HG03469 (cell line): ENCODE measurements at regions not wholly inside any gene's neighbourhood (a gene's known extent, or its start where the extent isn't known, plus 50 kb on each side); places are given as distances from the start of the nearest gene placed in this dataset.
A peak's percentile ranks its signal among the peaks of the same experiment; 100 is the strongest.
"Not testable (repeated sequence)": the region's sequence is repeated elsewhere in the genome, so short reads cannot be mapped to it uniquely, and the experiment has no call there.

Experiments used
- ATAC-seq: cut with Tn5 transposase; IDR thresholded peaks from one replicate; pipeline ENCODE4 v1.9.1; 2021; ENCODE audit warnings: mild to moderate bottlenecking, moderate library complexity, moderate number of reproducible peaks; ENCODE audit not compliant: unreplicated experiment

DNA sequence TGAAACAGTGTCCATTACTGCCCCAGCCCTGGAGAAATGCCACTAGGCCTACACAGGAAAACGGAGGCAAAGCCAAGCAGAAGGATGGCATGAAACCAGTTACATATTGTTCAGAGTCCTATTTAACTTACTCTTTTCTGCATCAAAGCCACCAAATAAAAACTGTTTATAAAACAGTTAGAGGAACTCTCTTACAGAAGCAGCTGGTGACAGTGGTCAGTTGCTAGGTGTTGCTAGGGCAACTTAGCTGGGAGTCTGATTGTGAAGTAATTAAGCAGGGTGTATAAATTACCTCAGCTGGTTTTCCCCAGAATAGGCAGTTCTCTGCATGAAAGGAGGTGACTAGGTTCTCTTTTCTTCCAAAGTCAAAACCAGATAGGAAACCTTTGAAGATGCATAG, 115.6 kb upstream of the ZBED5 start:
- ATAC-seq: no peak

DNA sequence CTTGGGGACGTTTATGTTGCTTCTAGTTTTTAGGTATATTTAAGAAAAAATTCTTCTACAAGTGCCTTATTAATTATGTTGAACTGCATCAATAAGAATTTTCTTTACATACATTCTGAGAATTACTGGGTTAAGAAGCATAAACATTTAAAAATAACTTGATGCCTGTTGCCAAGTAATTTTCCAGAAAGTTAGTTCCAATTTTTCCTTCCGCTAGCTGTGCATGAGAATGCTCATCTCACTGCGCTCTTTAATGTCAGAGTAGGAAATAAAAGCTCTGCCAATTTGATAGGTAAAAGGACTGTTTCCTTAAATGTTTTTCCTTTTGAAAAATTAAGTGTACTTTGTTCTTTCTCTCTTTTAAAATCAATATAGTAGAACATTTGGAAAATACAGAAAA, 113.1 kb upstream of the ZBED5 start:
- ATAC-seq: no peak

DNA sequence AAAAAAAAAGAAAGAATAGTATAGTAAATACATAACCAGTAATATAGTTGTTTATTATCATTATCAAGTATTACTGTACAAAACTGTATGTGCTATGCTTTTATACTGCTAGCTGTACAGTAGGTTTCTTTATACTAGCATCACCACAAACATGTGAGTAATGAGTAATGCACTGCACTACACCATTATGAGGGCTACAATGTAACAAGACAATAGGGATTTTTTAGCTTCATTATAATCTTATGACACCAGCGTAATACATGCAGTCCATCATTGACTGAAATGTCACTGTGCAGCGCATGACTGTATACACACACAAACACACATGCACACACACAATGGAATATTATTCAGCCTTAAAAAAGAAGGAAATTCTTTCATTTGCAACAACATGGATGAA, 111.5 kb upstream of the ZBED5 start:
- ATAC-seq: no peak

DNA sequence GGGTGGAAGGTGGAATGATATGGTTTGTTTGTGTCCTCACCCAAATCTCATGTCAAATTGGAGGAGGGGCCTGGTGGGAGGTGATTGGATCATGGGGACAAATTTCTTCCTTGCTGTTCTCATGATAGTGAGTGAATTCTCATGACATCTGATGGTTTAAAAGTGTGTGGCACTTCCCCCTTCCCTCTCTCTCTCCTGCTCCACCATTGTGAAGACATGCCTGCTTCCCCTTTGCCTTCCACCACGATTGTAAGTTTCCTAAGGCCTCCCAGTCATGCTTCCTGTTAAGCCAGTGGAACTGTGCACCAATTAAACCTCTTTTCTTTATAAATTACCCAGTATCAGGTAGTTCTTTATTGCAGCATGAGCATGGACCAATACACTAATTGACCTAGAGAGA, 99.0 kb upstream of the ZBED5 start:
- ATAC-seq: not testable (repeated sequence)

DNA sequence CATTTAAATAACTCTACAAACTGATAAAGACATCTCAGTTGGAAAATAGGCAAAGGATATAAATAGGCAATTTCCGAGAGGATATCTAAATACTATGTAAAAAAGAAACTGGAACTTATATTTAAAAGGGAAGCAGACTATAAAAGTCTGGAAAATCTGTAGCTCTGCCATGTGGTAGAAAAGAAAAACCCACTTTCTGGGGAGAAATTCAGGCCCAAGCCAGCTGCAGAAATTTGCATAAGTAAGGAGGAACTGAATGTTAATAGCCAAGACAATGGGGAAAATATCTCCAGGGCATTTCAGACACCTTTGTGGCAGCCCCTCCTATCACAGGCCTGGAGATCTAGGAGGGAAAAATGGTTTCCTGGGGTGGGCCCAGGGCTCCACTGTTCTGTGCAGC, 97.8 kb upstream of the ZBED5 start:
- no peak for ATAC-seq

DNA sequence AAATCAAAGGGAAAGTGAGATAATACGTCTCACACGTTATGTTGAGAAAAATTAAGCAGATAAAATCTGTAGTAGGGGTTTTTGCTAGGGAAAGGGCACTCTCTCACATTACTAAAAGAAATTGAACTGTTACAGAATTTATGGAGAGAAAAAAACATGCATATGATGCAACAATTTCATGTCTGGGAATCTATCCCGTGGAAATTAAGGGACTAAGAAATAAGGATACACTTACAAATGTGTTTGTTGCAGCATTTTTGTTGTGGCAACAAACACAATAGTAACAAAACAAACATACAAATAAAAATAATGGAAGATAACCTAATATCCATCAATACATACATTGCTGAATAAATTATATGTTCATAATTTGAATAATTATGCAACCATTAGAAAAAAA, 96.3 kb upstream of the ZBED5 start:
- ATAC-seq: no peak

DNA sequence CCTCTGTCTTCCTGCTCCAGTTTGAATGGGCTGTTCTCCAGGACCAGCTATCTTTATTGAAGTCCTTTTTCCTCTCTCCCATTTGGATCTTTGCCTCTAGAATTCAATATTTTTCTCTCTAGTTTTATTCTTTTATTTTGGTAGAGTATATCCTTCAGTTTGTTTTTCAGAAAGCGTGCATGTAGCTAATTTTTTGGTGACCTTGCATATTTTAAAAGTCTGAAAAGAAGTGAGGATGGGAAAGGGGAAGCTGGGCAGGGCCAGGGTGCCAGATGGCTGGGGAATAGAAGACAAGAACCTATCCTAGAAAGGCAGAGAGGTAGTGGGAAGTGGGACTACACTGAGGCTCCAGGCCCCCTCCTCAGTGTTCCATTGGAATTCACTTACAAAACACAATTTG, 95.0 kb upstream of the ZBED5 start:
- ATAC-seq: no peak

DNA sequence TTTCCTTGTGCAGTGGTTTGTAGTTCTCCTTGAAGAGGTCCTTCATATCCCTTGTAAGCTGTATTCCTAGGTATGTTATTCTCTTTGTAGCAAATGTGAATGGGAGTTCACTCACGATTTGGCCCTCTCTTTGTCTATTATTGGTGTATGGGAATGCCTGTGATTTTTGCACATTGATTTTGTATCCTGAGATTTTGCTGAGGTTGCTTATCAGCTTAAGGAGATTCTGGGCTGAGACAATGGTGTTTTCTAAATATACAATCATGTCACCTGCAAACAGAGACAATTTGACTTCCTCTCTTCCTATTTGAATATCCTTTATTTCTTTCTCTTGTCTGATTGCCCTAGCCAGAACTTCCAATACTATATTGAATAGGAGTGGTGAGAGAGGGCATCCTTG, 90.1 kb upstream of the ZBED5 start:
- ATAC-seq: not testable (repeated sequence)

DNA sequence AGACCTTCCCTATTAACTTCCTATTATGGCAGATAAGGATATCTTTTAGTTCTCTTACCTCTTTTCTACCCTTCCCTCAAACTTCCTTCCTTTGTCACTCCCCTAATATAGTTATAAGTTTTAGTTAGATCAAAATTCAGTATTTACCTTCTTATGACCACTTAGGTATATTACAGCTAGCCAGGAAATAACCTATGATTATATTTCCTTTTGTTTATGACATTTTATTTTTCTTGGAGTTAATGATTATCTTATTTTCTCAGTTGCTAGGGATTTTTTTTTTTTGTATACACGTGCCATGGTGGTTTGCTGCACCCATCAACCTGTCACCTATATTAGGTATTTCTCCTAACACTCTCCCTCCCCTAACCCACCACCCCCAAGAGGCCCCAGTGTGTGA, 88.2 kb upstream of the ZBED5 start:
- no peak for ATAC-seq

DNA sequence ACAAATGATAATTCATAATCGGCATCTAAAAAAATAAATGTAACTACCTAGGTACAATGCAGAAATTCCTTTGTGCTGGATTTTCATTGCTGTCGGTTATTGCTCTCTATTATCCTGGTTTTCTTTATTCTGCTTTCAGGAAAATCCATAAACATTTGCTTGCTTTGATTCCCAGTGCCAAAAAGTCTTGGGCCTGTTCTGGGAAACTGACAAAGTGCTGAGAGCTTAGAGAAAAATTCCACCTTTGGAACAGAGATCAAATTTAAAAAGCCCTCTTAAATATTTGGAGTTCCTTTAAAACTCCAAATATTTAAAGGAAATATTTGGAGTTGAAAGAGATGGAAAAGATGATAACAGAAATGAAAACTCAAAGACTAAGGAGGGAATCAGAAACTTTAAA, 87.3 kb upstream of the ZBED5 start:
- ATAC-seq: no peak

DNA sequence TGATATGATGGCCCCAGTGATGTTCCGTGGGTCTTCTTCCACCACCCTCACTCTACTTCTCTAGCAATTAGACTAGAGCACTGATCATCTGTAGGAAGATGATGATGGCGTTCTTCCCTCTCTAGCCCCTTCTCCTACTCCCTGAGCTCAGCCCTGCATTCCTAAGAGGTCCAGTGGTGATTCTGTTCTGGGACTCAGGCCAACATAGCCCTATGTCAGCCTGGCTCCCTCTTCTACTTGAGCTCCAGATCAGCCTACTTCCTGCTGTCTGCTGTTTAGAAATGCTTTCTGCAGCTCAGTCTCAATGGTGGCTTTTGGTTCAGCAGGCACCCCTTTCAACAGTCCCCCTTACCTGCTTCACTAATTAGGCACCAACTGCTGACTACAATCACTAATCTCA, 86.1 kb upstream of the ZBED5 start:
- no peak for ATAC-seq

DNA sequence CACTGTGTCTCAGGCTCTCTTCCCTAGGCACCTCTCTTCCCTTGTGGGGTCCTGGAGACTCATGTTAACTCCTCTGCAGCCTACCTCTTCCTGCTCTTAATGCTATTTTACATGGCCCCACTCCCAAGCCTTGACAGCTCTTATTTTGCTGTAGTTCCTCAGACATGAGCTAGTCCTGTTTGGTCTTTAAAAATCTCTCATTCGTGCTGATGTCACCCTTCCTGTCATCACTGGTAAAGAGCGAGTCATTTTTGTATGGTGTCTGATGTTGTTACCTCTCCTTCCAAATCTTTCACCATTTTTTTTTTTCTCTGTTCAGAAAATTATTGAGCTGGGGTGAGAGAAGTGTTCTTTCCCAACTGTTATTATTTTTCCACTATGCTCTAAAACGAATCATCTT, 84.8 kb upstream of the ZBED5 start:
- no peak for ATAC-seq

DNA sequence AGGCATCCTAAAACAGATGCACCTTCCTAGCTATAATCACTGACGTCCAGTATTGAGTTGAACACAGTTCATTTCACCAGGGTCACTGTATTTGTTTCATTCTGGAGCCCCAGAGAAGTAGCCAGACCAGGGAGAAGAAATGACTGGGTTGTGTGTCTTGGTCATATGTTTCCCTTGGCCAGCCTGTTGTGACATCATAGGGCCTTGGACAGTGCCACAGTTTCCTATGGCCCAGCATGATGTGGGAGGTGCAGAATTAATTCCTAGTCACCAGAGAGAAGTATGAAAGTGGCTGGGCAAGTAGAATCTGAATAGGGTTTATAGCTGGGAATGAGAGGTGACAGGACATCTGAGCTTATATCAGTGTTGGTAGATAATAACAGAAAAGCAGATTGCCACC, 84.0 kb upstream of the ZBED5 start:
- no peak for ATAC-seq

DNA sequence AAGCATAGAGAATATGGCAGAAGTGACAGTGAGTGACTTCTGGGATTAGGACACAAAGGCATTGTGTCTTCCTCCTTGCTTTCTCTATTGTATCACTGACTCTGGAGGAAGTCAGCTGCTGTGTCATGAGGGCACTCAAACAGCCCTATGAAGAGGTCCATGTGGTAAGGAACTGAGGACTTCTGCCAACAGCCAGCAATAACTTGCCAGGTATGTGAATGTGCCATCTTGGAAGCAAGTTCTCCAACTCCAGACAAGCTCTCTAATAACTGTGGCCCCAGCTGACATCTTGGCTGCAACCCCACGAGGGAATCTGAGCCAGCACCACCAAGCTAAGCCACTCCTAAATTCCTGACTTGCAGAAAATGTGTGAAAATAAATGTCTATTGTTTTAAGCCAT, 83.6 kb upstream of the ZBED5 start:
- ATAC-seq: no peak

DNA sequence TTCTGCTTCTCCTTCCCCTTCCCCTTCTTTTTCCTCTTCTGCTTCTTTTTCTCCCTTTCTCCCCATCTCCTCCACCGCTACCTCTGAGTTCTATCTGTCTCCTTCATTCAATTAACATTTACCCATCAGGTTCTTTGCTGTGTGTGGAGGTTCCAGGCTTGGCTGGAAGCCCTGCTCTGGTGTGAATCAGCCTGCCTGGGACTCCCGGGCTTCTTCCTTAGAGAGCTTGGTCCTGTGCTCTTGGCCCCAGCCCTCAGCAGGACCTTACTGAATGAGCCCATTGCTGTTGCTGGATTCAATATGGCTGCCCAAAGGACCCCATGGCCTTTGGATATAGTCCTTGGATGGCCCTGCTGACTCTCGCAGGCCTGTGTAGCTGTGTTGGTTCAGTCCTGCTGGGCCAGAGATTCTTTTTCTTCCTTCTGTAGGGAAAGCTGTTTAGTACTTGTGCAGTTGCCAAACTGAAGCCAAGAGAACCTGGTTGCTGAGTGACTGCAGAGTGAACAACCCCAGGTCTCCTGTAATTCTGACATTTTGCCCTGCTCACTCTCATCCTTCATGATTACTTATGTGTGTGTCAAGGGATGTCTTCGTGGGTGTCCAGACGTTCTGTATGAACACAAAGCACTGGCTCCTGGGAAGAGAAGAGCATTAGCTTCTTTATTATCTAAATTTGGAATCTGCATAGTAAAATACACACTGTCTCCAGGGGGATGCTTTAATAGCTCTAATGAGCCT, 81.0 kb upstream of the ZBED5 start:
- ATAC-seq: no peak

DNA sequence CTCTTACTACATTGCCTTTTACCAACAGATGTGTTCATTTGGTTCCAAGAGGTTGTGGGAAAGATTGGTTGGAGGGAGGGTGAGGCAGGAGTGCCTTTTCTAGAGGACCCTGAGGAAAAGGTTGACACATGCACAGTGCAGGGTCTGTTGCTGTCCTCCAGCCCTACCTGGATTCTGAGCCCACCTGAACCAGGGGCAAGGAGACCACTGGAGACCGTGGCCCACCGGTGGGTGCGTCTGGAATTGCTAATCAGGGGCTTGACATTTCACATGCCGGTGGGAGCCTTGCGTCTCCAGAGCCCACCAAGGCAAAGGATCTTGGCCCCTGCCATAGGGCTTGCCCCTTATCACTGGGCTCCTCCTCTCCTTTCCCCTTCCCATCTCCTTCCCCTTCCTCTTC, 80.4 kb upstream of the ZBED5 start:
- ATAC-seq: no peak

DNA sequence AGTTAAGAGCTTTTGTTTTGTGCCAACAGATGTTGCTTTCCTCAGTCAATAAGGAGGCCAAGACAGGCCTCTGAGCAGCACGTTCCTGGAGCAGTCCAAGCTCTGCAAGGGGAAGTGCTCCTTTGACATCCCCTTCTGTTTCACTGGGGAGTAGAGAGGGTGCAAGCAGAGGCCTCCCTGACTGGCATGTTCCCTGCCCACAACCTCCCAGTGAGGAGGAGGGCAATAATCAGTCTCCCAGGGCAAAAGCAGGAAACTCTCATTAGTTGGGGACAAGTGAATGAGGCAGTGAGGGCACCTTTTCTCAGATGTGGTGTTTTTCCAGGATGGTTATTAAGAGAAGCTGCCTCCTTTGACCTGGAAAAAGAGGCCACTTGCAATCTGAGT, 79.5 kb upstream of the ZBED5 start:
- no peak for ATAC-seq

DNA sequence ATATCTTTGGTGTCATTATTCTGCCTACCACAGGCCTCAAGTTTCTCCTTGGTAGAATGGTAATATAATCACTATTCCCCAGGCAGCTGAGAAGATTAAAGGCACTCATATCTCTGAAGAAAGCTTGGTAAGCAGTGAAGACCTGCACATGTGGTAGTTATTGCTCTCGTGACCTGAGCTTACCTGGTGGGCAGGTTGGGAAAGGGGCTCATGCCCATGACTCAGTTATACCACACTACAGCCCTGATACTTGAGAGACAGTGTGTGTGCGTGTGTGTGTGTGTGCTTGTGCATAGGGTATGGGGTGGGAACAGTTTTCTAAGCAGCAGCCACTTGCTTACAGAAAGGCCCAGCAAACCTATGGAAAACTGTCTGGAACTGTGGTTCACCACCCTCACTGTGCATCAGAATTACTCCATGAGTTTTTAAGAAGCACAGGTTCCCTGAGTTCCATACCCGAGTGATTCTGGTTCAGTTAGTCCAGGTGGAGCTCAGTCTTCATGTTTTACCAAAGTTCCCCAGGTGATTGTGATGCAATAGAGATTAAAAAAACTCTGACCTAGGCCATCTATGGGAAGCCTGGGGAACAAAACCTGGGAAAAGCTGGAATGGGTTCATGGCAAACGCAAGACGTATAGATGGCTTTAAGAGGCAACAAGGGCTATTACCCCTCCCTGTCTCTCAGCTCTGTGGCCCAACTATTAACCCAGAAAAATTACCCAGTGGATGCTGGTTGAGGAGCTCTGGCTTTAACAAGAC, 79.0 kb upstream of the ZBED5 start:
- no peak for ATAC-seq

DNA sequence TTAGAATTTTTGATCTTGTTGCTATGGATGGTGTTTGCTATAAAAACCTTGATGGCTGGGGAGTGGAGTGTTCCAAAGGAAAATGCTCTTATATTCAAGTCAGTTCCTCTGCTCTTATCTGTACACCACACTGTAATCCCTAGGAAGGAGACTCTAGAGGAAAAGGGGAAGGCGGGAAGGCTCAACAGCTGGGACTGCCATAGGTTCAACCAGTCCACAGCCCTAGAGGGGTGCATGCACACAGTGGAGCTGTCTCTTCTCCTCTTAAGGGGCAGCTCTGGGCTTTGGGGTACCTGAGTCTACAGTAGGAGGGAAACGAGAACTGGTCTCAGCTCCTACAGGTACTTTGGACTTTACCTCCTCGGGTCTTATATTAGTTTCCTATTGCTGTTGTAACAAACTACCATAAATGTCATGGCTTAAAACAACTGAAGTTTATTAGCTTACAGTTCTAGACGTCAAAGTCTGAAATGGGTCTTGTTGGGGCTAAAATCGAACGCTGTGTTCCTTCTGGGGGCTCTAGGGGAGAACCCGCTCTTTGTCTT, 77.2 kb upstream of the ZBED5 start:
- ATAC-seq: no peak

DNA sequence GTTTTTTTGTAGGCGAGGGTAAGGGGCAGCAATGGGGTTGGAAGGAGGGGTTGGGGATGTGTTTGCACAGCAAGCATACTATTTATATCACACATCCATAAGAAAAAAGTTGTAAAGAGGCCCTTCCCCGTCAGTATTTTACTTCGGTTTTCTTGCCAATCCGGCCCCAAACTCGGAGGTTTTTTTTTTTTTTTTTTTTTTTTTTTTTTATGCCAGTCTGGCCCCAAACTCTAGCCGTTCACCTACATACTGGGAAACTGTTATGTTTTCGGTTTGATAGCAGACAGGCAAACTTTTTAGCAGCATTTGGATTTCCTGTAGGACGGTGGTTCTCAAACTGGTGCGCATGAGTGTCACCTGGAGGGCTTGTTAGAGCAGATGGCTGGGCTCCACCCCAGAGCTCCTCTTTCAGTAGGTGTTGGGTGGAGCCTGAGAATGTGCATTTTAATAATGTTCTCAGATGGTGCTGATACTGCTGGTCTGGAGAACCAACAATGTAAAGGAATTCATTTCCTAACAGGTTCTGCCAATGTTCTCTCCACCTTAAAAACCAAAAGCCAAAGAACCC, 76.5 kb upstream of the ZBED5 start:
- no peak for ATAC-seq

DNA sequence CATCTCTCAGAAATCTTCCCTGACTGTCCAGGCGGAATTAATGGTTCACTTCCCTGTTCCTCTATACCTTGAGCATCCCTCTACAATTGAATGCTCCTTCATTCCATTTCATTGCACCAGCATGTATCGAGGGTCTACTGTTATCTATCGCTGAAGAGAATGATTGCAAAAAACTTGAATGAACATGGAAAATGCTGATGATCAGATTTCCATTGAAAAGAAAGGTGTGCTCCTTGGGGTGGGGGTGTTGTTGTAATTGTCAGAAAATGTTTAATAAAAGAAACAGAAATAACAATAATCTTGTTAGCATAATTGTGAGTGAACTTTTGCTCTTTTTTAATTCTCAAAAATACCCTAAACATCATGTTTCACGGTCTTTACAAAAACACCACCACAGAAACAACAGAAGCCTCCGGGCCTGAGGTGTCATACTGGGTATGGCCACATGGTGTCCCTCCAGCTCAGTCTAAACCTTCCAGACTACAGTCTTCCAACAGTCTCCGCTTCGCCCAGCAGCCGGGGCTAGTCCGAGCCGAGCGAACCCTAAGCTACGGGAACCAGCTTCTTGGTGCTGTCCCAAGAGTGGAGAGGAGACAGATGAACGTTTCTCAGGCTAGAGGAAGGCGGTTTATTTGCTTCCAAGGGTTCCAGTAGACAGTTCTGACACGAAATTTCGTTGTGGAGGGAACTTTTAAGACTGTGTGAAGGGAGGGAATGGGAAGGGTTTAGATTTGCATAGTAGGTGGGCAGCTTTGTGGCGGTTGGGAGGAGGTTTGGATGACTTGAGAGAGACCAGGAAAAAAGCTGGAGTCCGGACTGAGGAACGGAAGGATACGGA, 75.8 kb upstream of the ZBED5 start:
- ATAC-seq: peak; percentile 80
